ENCODE measurements at regions not wholly inside any gene's neighbourhood (a gene's known extent, or its start where the extent isn't known, plus 50 kb on each side); places are given as distances from the start of the nearest gene placed in this dataset.

DNA sequence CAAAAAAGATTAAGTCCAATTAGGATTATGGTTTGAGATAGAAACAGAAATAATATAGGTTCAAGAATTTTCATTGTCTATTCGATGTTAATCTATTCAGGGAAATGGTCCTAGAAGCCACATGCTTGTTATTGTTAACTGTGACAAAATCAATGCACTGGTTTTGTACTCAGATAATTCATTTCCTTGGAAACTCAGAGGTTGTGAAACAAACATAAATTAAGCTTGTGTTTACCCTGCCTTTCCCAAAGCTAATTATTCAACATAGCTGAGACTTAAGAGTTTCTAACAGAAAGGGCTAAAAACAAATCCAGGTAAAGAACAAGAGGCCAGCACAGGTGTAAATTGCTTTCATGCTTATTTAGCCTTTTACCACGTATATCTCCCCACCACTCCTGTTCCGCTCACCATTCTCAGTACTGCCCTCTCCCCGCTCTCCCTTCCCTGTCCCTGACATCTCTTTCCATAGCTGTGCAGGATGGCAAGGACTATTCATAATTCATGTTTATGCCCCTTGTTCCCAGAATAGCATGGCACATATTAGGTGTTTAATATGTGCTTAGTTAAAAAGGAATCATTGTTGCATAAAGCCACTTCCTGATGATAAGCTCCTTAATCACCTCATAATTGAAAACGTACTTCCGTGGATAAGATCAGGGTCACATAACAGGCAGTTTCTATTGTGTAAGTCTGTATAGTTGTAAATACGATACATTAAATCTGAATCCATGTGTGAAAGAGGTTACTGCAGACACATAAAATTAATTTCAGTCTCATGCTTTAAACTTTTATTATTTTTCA is 131.8 kb upstream of the USP15 start:
- no peak overlapping the region for H3K27ac ChIP-seq

GRCh38 chr12:62129291-62129690 is 130.9 kb upstream of the USP15 start:
- TF ChIP-seq, protein P1, sequence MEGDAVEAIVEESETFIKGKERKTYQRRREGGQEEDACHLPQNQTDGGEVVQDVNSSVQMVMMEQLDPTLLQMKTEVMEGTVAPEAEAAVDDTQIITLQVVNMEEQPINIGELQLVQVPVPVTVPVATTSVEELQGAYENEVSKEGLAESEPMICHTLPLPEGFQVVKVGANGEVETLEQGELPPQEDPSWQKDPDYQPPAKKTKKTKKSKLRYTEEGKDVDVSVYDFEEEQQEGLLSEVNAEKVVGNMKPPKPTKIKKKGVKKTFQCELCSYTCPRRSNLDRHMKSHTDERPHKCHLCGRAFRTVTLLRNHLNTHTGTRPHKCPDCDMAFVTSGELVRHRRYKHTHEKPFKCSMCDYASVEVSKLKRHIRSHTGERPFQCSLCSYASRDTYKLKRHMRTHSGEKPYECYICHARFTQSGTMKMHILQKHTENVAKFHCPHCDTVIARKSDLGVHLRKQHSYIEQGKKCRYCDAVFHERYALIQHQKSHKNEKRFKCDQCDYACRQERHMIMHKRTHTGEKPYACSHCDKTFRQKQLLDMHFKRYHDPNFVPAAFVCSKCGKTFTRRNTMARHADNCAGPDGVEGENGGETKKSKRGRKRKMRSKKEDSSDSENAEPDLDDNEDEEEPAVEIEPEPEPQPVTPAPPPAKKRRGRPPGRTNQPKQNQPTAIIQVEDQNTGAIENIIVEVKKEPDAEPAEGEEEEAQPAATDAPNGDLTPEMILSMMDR (IDR thresholded peaks at IDR 0.05; ENCODE audit: low read depth, low read length): no peak
- Histone ChIP-seq H3K27ac (no peak overlapping the region), H3K36me3 (no peaks in the 10 kb centered on the region), H3K27me3 (no peaks in the 10 kb centered on the region), H3K4me1 (ENCODE audit: low read depth) (no peaks in the 10 kb centered on the region), H3K9me3 (ENCODE audit: low read depth) (no peaks in the 10 kb centered on the region), H3K4me3 (no peak overlapping the region)
- DNase-seq (ENCODE audit: low read depth in 1 of 2, low spot score in 1 of 2): no peak

More for the DNA sequence above, 131.8 kb upstream of the USP15 start:
- TF ChIP-seq, protein P1 (IDR thresholded peaks at IDR 0.05; ENCODE audit: low read depth, low read length): no peak
- no peaks in the 10 kb centered on the region for H3K4me1 ChIP-seq (ENCODE audit: low read depth)
- H3K36me3 ChIP-seq: no peaks in the 10 kb centered on the region
- H3K27me3 ChIP-seq: no peaks in the 10 kb centered on the region
- DNase-seq (ENCODE audit: low read depth in 1 of 2, low spot score in 1 of 2): peak in 1 of 2 donors; percentile 17
- H3K9me3 ChIP-seq (ENCODE audit: low read depth): no peaks in the 10 kb centered on the region
- H3K4me3 ChIP-seq: no peak overlapping the region

GRCh38 chr12:62130402-62130801 is 129.8 kb upstream of the USP15 start:
- H3K4me3 ChIP-seq: no peak overlapping the region
- no peaks in the 10 kb centered on the region for H3K27me3 ChIP-seq
- H3K9me3 ChIP-seq (ENCODE audit: low read depth): no peaks in the 10 kb centered on the region
- H3K4me1 ChIP-seq (ENCODE audit: low read depth): no peaks in the 10 kb centered on the region
- TF ChIP-seq, protein P1 (IDR thresholded peaks at IDR 0.05; ENCODE audit: low read depth, low read length): no peak
- H3K27ac ChIP-seq: no peak overlapping the region
- no peak for DNase-seq (ENCODE audit: low read depth in 1 of 2, low spot score in 1 of 2)
- H3K36me3 ChIP-seq: no peaks in the 10 kb centered on the region

GRCh38 chr12:62130834-62131552 is 129.2 kb upstream of the USP15 start:
- DNase-seq (ENCODE audit: low read depth in 1 of 2, low spot score in 1 of 2): no peak
- Histone ChIP-seq H3K27me3 (no peaks in the 10 kb centered on the region), H3K4me1 (ENCODE audit: low read depth) (no peaks in the 10 kb centered on the region), H3K4me3 (no peak overlapping the region), H3K36me3 (no peaks in the 10 kb centered on the region), H3K9me3 (ENCODE audit: low read depth) (no peaks in the 10 kb centered on the region), H3K27ac (no peak overlapping the region)
- TF ChIP-seq, protein P1 (IDR thresholded peaks at IDR 0.05; ENCODE audit: low read depth, low read length): no peak

DNA sequence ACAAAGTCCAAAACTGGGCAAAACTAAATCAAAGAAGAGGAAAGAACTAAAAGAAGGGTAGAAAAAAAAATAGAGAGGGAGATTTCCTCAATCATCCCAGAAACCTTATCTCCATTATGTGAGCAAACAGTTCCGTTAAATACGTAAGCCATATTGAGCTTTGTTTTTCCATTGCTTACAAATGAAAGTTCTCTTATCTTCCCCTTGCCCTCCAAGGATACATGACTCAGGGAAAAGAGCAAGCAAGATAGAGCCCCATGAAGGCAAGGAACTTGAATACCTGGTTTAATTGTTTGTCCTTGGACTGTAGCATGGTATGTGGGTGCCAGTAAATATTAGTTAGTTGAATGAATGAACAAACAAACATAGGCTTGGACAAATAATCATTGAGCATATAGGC is 126.8 kb upstream of the USP15 start:
- TF ChIP-seq, protein P1 (IDR thresholded peaks at IDR 0.05; ENCODE audit: low read depth, low read length): no peak
- H3K27ac ChIP-seq: no peak overlapping the region
- H3K27me3 ChIP-seq: no peaks in the 10 kb centered on the region
- no peak for DNase-seq (ENCODE audit: low read depth in 1 of 2, low spot score in 1 of 2)
- no peak overlapping the region for H3K4me3 ChIP-seq
- no peaks in the 10 kb centered on the region for H3K4me1 ChIP-seq (ENCODE audit: low read depth)
- H3K9me3 ChIP-seq (ENCODE audit: low read depth): no peaks in the 10 kb centered on the region
- no peaks in the 10 kb centered on the region for H3K36me3 ChIP-seq
